H1 (cell line): ENCODE measurements at regions not wholly inside any gene's neighbourhood (a gene's known extent, or its start where the extent isn't known, plus 50 kb on each side); places are given as distances from the start of the nearest gene placed in this dataset.

Experiments
- CEBPB ChIP-seq: IDR thresholded peaks from 2 replicates; pipeline ENCODE4 v1.6.1; 2012; ENCODE audit warnings: low read depth, low read length
- CHD2 ChIP-seq: IDR thresholded peaks from 2 replicates; pipeline ENCODE4 v1.6.1; 2012; ENCODE audit warnings: low read length, improper control_type of control experiment
- CTBP2 ChIP-seq: IDR thresholded peaks from 2 replicates; pipeline ENCODE4 v1.7.0; 2011; ENCODE audit warnings: borderline replicate concordance, mild to moderate bottlenecking, moderate library complexity, mixed read lengths, low read length; ENCODE audit not compliant: insufficient read depth, insufficient read length
- CTCF ChIP-seq, 3 experiments: IDR thresholded peaks; 1 replicate in 2 of 3; 2 replicates in 1 of 3; pipeline versions ENCODE4 v1.5.1 to v1.6.1; 2011; ENCODE audit warnings: low read length in 3 of 3, mild to moderate bottlenecking in 3 of 3, inconsistent platforms in 2 of 3, low read depth in 1 of 3, moderate library complexity in 1 of 3; ENCODE audit not compliant: insufficient read depth in 1 of 3; ENCODE audit errors: control extremely low read depth in 1 of 3
- HDAC2 ChIP-seq, 2 experiments: fragments of 300-600 bp in 1 of 2; sonication (generic) in 1 of 2; IDR thresholded peaks; 2 replicates each; pipeline ENCODE4 v1.6.1; 2011 to 2012; ENCODE audit warnings: low read depth in 2 of 2, low read length in 2 of 2, mild to moderate bottlenecking in 2 of 2, moderate library complexity in 2 of 2, borderline replicate concordance in 1 of 2, inconsistent platforms in 1 of 2
- KDM4A ChIP-seq: IDR thresholded peaks from one replicate; pipeline ENCODE4 v1.7.1; 2012; ENCODE audit warnings: low read depth, mild to moderate bottlenecking, moderate library complexity, low read length, inconsistent platforms; ENCODE audit not compliant: severe bottlenecking
- NRF1 ChIP-seq: IDR thresholded peaks from 2 replicates; pipeline ENCODE4 v1.6.1; 2011; ENCODE audit warnings: mild to moderate bottlenecking, low read depth, low read length, improper control_type of control experiment
- POLR2A ChIP-seq, 2 experiments: IDR thresholded peaks; 1 replicate in 1 of 2; 2 replicates in 1 of 2; pipeline ENCODE4 v1.6.1; 2011; ENCODE audit warnings: low read depth in 2 of 2, low read length in 2 of 2, mild to moderate bottlenecking in 2 of 2; ENCODE audit errors: control extremely low read depth in 1 of 2
- POLR2AphosphoS5 ChIP-seq: IDR thresholded peaks from 2 replicates; pipeline ENCODE4 v1.6.1; 2011; ENCODE audit warnings: low read depth, low read length
- RAD21 ChIP-seq, 2 experiments: IDR thresholded peaks in 1 of 2; conservative IDR thresholded peaks in 1 of 2; 2 replicates each; pipeline ENCODE4 v1.6.1; 2011; ENCODE audit warnings: low read depth in 2 of 2, low read length in 2 of 2, improper control_type of control experiment in 1 of 2, inconsistent platforms in 1 of 2, mild to moderate bottlenecking in 1 of 2, moderate library complexity in 1 of 2
- TAF1 ChIP-seq: IDR thresholded peaks from 2 replicates; pipeline ENCODE4 v1.6.1; 2011; ENCODE audit warnings: mild to moderate bottlenecking, low read depth, low read length
- TBP ChIP-seq: IDR thresholded peaks from 2 replicates; pipeline ENCODE4 v1.6.1; 2011; ENCODE audit warnings: low read depth, low read length, improper control_type of control experiment
- ZNF274 ChIP-seq: IDR thresholded peaks from 2 replicates; pipeline ENCODE4 v1.7.0; 2012; ENCODE audit warnings: low read length, borderline replicate concordance; ENCODE audit errors: extremely low read depth

- TF ChIP-seq CTCF (IDR thresholded peaks at IDR 0.05; ENCODE audit: control extremely low read depth in 1 of 3, insufficient read depth in 1 of 3, low read depth in 1 of 3, low read length in 3 of 3) (no peak), RAD21 (IDR thresholded peaks at IDR 0.05 in 1 of 2, conservative IDR thresholded peaks at IDR 0.05 in 1 of 2; ENCODE audit: low read depth in 2 of 2, low read length in 2 of 2) (no peak), CTBP2 (no peak), CHD2 (no peak), ZNF274 (no peak), TAF1 (no peak), POLR2AphosphoS5 (no peak), POLR2A (IDR thresholded peaks at IDR 0.05; ENCODE audit: control extremely low read depth in 1 of 2, low read depth in 2 of 2, low read length in 2 of 2) (no peak), HDAC2 (IDR thresholded peaks at IDR 0.05; ENCODE audit: borderline replicate concordance in 1 of 2, low read depth in 2 of 2, low read length in 2 of 2) (no peak), KDM4A (no peak), TBP (no peak), CEBPB (no peak), NRF1 (no peak)
Measured at GRCh38 chr19:29104605-29105241, 108.2 kb downstream of the UQCRFS1 start.
